GM12874 (cell line): ENCODE measurements at regions not wholly inside any gene's neighbourhood (a gene's known extent, or its start where the extent isn't known, plus 50 kb on each side); places are given as distances from the start of the nearest gene placed in this dataset.

Experiments
- TF ChIP-seq, protein P1 (sequence below): IDR thresholded peaks from 2 replicates; pipeline ENCODE4 v1.5.1; 2011; ENCODE audit warnings: low read depth, mild to moderate bottlenecking, control low read depth, low read length, moderate library complexity; ENCODE audit not compliant: insufficient read depth

DNA sequence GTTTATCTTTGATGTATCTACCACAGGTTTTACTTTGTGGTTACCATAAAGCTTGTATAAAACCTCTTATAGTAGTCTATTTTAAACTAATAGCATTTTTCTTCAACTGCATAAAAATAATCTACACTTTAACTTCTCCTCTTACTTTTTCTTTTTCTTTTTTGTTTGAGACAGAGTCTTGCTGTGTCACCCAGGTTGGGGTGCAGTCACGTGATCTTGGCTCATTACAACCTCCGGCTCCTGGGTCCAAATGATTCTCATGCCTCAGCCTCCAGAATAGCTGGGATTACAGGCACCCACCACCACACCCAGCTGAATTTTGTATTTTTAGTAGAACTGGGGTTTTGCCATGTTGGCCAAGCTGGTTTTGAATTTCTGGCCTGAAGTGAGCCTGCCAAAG lies 53.4 kb upstream of the ZKSCAN2 start:
- TF ChIP-seq, protein P1, sequence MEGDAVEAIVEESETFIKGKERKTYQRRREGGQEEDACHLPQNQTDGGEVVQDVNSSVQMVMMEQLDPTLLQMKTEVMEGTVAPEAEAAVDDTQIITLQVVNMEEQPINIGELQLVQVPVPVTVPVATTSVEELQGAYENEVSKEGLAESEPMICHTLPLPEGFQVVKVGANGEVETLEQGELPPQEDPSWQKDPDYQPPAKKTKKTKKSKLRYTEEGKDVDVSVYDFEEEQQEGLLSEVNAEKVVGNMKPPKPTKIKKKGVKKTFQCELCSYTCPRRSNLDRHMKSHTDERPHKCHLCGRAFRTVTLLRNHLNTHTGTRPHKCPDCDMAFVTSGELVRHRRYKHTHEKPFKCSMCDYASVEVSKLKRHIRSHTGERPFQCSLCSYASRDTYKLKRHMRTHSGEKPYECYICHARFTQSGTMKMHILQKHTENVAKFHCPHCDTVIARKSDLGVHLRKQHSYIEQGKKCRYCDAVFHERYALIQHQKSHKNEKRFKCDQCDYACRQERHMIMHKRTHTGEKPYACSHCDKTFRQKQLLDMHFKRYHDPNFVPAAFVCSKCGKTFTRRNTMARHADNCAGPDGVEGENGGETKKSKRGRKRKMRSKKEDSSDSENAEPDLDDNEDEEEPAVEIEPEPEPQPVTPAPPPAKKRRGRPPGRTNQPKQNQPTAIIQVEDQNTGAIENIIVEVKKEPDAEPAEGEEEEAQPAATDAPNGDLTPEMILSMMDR, result no peak
